GM19324 (cell line): ENCODE measurements at regions not wholly inside any gene's neighbourhood (a gene's known extent, or its start where the extent isn't known, plus 50 kb on each side); places are given as distances from the start of the nearest gene placed in this dataset.
"Not testable (repeated sequence)": the region's sequence is repeated elsewhere in the genome, so short reads cannot be mapped to it uniquely, and the experiment has no call there.

ENCODE experiments used
- ATAC-seq: cut with Tn5 transposase; IDR thresholded peaks from one replicate; pipeline ENCODE4 v1.9.1; 2021; ENCODE audit warnings: mild to moderate bottlenecking, moderate library complexity; ENCODE audit not compliant: unreplicated experiment, low FRiP score

- no peak for ATAC-seq
Measured at GRCh38 chr14:82636426-82636825, 1102.8 kb upstream of the SEL1L start.

- no peak for ATAC-seq
Measured at GRCh38 chr14:82641050-82641540, 1107.4 kb upstream of the SEL1L start.

DNA sequence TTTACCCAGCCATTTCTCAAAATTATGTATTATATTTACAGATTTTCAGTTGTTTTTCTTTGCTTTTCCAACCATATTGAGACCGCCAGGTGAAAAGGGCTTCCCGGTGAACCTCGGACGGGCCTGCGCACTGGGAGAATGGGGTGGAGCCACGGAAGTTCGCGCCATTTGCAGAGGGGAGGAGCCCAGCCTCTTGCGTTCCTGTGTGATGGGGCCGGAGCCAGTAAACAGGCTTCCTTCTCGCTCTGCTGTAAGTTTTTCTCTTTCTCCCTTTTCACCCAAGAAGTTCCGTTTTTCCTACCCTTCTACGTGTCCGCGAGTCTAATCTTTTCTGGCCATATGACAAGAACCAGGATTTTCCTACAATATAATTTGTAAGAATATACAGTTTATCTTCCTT lies 1108.8 kb upstream of the SEL1L start:
- ATAC-seq = no peak

GRCh38 chr14:82647088-82647810 lies 1113.6 kb upstream of the SEL1L start:
- no peak for ATAC-seq

GRCh38 chr14:82655770-82656169 lies 1122.1 kb upstream of the SEL1L start:
- no peak for ATAC-seq

GRCh38 chr14:82657186-82657675 lies 1123.6 kb upstream of the SEL1L start:
- no peak for ATAC-seq

DNA sequence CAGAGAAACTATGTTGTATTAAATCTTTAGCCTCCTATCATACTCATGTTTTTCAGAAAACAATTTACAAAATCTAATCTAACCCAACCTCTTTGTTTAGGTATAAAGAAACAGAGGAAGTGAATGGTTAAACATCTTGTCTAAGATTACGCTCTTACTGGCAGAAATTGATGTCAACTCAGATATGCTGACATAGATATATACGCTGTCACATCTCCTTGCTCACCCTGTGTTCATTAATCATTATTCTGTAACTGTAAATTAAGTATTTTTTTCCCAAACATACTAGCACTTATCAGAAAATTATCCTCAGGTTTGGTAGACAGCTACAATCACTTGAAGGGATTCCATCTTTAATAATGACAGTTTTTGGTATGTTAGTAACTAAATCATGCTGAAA lies 1127.6 kb upstream of the SEL1L start:
- ATAC-seq = no peak

GRCh38 chr14:82667006-82667405 lies 1133.4 kb upstream of the SEL1L start:
- ATAC-seq = no peak

DNA sequence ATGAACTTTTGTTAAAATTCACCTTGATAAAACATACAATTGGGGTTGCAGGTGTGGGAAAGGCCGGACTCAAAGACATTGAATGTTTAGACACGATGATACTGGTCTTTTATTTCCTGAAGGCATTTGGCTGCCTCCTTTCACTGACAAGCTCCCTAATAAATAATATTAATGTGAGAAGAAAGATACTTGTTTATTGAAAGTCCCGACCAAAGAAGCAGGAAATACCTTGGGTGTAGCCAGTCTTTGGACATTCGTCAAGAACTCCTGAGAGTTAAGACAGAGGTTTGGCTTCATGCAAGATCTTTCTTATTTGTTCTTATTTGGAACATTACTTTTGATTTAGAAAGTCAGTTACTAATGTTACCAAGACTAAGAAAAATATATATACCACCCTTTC lies 1133.8 kb upstream of the SEL1L start:
- no peak for ATAC-seq

DNA sequence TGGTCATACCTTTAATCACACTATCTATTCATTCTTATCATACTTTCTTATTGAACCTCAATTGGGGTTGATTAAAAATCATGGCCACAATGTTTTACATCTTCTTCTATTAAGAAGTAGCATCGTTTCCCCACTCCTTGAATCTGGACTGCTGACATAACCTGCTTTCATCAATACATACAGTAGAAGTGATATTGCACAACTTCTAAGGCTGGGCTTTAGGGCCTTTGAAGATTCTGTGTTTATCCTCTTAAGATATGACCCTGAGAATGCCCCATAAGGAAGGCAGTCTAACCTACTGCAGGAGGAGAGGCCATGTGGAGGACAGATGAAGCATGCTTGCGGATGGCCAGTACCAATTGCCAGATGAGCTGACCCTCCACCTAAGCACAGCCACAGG lies 1142.8 kb upstream of the SEL1L start:
- no peak for ATAC-seq

DNA sequence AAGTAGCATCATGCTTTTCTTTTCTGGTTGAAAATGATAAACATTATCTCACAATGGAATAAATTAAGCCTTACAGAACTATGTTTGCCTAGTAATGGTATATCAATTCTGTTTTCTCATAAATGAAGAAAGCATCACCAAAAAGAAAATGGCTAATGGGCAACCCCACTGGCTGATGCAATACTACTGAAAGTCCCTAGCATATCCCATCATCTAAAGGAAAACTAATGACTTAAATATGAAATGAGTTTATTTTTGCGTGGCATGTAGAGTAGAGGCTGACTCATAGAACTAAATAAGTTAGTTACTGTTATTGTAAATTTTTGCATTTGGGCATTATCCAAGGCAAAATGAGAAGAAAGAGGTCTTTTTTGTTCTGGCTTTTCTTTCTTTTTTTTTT lies 1156.3 kb upstream of the SEL1L start:
- ATAC-seq = no peak

- not testable (repeated sequence) for ATAC-seq
Measured at GRCh38 chr14:82691191-82691590, 1157.5 kb upstream of the SEL1L start.

DNA sequence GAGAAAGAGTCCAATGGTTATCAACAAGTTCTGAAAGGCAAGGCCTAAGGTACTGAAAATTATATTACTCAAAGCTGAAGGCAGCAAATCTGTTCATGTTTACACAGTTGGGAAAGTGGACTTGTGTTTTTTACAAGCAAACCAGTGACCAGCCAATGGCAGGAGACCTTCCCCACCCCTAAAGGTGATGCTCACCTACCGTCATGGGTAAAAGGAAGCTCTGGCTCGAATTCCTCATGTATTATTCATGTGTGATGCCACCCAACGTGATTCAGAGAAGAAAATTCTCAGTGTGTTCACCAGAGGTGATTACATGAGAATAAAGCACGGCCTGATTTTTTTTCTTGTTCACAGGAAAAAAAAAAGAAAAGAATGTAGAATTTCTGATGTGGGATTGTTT lies 1161.2 kb upstream of the SEL1L start:
- ATAC-seq = no peak

- no peak for ATAC-seq
Measured at GRCh38 chr14:82704218-82704617, 1170.6 kb upstream of the SEL1L start.

DNA sequence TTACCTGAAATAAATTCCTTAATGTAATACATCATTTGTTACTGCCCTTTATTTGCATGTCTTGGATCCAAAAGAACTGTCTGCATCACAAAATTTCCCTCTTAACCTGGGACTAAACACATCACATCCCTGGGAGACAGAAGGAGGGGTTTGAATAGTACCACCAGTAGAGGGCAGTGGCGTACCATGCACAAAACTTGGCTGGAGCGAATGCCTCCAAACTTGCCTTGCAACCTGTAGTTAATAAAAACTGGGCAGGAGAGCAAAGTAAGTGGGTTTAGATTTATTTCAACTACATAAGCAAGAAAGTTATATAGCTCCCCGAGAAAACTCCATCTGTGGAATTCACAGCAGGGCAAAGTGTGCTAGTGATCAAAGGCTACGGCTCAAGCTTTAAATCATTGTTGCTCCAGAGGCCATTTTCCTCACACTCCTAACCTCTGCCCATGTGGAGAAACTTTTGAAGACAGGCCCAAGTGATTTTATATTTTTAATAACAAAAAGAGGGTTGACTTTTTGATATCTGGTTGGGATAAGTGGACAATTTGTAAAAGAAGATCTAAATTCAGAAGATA lies 1176.7 kb upstream of the SEL1L start:
- no peak for ATAC-seq

- no peak for ATAC-seq
Measured at GRCh38 chr14:82719617-82720016, 1186.0 kb upstream of the SEL1L start.

- ATAC-seq = no peak
Measured at GRCh38 chr14:82720431-82720830, 1186.8 kb upstream of the SEL1L start.

- ATAC-seq = no peak
Measured at GRCh38 chr14:82720946-82721345, 1187.3 kb upstream of the SEL1L start.

GRCh38 chr14:82724316-82724715 lies 1190.7 kb upstream of the SEL1L start:
- no peak for ATAC-seq

DNA sequence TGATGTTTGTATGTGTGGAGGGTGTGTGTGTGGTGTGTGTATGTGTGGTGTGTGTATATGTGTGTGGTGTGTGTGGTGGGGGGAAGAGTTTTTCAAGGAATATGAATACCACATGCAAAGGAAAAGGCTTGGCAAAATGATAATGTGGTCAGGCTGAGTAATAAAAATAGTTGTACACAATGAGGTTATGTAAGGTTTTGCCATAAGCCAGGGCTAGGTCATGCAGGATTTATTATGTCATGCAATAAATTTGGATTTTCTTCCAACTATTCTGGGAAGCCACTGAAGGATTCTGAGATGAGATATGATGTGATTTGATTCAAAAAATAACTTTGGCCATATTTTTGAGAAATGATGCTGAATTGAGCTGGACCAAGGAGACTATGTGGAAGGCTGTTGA lies 1191.6 kb upstream of the SEL1L start:
- ATAC-seq = no peak

DNA sequence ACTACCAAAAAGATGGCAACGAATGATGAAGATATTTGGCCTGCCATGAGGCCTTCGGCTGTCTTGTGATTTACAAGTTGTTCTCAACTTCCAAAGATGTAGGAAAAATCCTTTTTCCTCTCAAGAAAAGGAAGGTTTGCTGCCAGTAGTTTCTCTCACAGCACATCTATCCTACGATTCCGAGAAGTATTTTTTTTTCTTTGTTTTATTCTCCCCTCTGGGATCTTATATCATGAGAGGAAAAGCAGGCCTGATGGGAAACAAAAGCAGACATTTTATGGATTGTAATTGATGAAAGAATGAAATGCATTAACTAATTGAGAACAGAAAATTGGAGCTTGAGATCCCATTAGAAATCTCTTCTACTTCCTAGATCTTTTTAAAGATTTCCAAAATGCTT lies 1197.9 kb upstream of the SEL1L start:
- no peak for ATAC-seq

DNA sequence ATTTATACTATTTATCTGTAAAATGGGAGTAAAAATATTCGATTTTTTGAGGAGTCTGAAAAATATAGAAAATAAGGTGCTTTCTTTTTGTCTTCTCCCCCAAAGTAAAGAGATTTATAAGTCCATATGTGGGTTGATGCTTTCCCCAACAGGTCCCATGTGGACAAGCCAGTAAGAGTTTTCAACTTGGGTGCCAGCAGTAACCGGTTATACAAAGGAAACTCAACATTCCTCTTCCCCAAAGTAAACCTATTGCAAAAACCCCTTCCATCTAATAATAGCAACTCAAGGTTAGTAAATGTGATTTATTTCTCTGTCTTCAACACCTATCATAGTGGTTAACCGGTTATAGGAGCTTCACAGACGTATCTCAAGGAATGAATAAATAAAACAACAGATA lies 1206.9 kb upstream of the SEL1L start:
- ATAC-seq = no peak
